ENCODE measurements at regions not wholly inside any gene's neighbourhood (a gene's known extent, or its start where the extent isn't known, plus 50 kb on each side); places are given as distances from the start of the nearest gene placed in this dataset.
"Not testable (repeated sequence)": the region's sequence is repeated elsewhere in the genome, so short reads cannot be mapped to it uniquely, and the experiment has no call there.

- no peak for DNase-seq
These were observed 239.8 kb upstream of the ZEB2 start for GRCh38 chr2:144759746-144760145.

DNA sequence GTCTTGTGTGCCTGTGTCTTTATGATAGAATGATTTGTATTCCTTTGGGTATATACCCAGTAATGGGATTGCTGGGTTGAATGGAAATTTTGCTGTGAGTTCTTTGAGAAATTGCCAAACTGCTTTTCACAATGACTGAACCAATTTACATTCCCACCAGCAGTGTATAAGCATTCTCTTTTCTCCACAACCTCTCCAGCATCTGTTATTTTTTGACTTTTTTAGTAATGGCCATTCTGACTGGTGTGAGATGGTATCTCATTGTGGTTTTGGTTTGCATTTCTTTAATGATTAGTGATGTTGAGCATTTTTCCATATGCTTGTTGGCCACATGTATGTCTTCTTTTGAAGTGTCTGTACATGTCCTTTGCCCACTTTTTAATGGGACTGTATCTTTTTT is 238.3 kb upstream of the ZEB2 start:
- DNase-seq, result not testable (repeated sequence)

GRCh38 chr2:144753416-144753815 is 233.5 kb upstream of the ZEB2 start:
- DNase-seq, result no peak

DNA sequence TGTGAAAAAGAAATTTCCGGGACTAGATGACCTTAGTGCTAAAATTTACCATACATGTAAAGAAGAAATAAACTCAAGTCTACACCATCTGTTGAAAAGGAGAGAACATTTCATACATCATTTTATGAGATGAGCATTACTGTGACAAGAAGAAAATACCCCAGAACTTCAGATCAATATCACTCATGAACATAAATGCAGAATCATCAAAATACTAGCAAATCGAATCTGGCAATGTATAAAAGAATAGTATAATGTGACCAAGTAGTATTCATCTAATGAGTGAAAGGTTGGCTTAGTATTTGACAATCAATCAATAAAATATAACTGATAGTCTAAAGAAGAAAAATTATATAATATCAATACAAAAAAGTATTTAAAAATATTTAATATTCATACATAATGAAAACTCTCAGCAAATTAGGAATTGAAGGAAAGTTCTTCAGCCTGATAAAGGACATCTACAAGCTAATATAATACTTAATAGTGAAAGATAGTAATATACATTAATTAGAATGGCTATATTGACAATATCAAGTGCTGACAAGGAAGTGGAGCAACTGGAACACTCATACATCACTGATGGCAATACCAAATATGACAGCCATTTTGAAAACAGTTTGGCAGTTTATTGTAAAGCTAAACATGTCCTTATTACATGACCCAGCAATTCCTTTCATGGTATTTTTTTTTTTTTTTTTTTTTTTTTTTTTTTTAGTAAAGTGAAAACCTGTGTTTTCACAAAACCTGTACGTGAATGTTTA is 231.4 kb upstream of the ZEB2 start:
- no peak for DNase-seq

DNA sequence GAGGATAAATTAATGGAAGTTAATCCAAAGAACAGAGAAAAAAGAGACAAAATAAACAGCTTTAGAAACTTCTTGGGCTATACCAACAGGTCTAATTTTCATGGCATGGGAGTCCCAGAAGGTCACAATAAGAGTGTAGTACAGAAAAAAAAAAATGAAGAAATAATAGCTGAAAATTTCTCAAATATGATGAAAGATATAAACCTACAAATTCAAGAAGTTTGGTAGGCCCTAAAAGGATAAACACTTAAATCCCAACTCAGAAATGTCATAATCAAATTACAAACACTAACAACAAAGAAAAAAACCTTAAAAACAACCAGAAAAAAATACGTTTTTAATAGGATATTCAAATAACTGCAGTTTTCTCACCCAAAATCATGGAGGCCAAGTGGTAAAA is 229.3 kb upstream of the ZEB2 start:
- DNase-seq, result no peak

DNA sequence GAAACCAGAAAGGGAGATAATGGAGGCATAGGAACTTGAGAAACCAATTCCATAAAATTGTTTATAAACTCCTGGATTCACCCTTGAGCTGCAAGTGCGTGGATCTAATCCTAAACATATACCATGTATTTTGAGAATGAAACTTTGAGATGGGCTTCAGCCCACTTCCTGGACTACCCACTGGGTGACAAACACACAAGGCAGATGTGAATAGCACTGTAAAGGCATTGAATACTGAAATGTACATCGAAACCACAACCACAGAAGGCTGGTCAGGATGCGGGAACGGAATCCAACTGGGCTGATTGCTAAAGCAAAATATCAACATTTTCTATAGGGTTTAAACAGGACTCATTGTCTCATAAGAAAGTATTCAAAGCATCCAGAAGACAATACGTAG is 228.5 kb upstream of the ZEB2 start:
- DNase-seq, result no peak

DNA sequence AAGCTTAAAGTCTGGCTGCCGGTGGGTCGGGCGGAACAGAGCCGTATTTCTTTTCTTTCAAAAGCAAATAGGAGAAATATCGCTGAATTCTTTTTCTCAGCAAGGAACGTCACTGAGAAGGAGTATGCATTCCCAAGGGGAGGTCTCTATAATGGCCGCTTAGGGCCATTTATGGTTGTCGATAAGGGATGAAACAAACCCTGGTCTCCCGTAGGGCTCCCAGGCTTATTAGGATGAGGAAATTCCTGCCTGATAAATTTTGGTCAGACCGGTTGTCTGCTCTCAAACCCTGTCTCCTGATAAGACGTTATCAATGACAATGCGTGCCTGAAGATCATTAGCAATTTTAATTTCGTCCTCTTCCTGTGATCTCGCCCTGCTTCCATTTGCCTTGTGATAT is 227.7 kb upstream of the ZEB2 start:
- DNase-seq, result no peak

GRCh38 chr2:144745424-144745823 is 225.5 kb upstream of the ZEB2 start:
- DNase-seq, result no peak

- no peak for DNase-seq
These were observed 218.8 kb upstream of the ZEB2 start for GRCh38 chr2:144738749-144739148.

DNA sequence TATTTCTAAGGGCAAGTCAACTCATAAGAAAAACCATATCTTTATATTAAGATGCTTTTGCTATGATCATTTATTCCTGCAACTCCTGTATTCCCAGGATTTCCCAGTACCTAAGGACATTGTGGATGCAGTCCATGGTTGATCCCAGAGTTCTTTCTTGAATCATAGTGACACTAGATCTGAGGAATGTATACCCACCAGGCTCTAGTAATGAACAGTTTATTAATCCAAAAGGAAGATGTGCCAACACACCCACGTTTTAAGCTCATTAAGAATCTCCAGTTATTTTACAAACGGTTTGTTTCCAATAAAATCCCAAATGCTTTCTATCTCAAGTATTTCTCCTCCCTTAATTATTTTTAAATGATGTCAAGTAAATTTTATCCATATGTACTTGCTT is 210.8 kb upstream of the ZEB2 start:
- no peak for DNase-seq

DNA sequence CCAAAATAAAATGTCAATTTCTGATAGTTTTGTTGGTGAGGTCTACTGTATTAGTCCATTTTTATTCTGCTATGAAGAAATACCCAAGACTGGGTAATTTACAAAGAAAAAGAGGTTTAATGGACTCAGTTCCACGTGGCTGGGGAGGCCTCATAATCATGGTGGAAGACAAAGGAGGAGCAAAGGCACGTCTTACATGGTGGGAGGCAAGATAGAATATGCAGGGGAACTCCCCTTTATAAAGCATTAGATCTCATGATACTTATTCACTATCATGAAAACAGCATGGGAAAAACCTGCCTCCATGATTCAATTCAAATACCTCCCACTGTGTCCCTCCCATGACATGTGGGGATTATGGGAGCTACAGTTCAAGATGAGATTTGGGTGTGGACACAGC is 204.5 kb upstream of the ZEB2 start:
- not testable (repeated sequence) for DNase-seq

- no peak for DNase-seq
These were observed 198.5 kb upstream of the ZEB2 start for GRCh38 chr2:144718376-144718775.

- DNase-seq, result no peak
These were observed 196.1 kb upstream of the ZEB2 start for GRCh38 chr2:144715992-144716391.

DNA sequence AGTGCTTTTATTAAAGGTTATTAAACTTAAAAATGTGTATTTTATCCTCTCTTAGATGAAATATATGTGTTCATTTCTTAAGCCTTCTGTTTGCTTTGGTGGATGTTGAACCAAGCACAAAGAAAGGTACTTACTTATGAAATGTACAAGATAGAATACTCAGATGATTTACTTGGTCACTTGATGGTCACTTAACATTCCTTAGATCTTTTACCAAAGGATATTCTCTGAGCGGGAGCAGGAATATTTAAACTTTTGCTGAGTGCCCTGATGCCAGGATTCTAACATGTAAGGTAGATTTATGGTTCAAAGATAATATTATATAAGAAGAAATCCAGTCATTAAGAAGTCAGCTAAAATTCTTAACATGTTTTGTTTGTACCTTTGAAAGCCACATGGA is 193.5 kb upstream of the ZEB2 start:
- DNase-seq, result no peak

- DNase-seq, result no peak
These were observed 192.6 kb upstream of the ZEB2 start for GRCh38 chr2:144712550-144712940.

- DNase-seq, result peak; percentile 71
These were observed 192.0 kb upstream of the ZEB2 start for GRCh38 chr2:144711630-144712549.

DNA sequence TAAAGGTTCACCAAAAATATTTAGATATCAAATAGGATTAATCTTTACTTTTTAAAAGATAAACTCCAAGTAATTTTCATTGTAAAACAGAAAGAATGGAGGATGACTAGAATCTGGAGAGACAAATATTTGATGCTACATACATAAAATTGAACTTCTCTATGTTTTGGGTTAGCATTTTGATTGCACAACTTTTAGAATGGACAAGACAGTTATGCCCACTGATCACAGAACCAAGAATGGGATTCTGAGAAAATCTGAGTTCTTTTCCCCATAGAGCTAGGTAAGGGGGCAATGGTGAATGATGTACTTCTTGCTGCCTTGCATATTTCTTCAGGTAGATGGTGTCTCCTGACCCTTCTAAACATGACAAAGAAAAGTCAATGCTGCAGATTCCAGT is 191.2 kb upstream of the ZEB2 start:
- DNase-seq, result no peak

DNA sequence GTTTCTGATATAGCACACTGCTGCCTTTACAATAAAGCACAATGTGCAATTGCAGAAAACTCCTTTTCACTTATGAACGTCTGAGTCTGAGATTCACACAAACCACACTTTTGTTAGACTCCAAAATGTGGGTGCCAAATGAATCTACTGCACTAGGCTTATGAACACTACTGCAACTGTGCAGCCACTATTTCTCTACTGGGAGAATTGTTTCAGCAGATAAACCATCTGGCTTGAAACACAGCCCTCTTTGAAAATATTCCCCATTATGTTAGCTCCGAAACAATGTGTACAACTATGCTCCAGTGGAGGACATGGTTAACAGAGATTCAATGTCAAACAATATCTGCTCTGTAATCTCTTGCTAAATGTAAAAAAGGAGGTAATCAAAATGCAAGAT is 188.7 kb upstream of the ZEB2 start:
- DNase-seq, result peak; percentile 54

DNA sequence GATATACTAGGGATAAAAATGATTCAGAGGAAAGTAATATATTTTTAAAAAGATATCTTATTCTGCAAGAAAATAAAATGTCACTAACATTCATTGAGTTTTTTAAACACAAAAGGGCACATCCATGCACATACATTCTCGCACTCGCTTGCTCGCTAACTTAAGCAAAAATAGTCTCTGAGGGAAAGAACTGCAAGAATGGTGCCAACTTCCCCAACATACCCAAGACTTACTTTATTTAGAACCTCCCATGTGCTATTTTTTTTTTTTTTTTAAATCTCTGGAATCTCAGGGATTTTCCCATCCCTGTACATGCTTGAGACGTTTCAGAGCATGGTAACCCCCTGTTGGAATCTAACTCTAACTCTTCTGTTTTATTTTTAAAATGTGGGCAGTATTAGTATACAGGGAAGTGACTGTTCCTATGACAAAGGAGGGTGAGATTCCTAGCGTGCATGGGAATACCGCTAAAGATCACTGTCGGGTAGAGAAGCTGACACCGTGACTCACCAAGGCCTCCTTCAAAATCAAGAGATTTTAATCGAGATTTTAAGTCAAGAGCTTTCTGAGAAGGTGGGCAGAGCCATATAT is 187.9 kb upstream of the ZEB2 start:
- DNase-seq, result no peak

DNA sequence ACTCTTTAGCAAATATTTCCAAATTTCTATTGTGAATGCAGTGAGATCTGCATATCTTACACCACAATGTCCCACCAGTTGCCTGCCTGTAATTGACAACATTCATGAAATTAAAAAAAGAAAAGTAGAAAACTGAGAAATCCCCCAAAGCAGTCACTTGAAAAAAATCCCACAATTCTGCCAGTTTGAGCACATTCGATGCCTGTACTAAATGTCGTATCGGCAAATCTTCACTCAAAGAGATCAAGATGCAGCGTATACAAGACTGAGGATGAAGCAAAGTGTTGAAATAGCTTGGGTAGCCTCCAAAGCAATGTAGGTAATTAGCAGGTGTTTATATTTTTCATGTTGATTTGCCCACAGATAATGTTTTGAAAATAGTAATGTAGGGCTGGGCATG is 186.7 kb upstream of the ZEB2 start:
- no peak for DNase-seq

DNA sequence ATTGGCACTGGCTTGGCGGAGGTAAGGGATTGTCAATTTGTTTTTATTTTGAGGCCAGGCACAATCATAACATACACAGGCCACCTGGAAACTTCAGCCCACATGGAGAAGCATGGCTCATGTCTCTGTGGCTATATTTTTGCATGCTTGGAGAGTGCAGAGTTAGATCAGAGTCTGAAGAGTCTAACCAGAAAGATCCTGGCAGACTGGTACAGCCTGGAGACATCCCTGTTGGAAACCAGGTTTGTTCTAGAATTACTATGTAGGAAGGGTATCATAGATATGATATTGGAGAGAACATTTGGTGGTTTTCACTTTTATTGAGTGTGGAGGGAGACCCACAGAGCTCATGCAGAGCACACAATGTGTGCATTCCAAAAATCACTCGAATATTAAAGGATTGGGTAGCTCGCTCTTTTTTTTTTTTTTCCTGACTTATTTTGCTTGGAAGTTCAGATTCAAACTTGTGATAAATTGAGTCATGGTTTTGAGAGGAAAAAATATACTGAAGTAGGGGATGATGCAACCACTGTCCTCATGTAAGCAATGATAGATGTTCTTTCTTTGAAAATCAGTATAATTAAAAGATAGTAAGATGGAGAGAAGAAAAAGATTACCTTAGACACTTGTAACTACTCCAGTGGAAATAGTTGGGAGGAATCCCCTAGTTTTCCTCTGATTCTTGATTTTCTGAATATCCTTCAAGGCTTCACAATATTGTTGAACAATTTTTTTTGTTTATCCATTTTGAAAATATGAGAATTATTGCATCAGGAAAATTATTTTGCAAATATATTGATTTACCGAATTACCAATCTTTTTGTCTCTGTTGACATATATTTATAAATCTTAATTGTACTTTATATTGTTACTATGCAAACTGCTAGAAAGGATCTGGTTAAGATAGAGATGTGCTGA is 185.7 kb upstream of the ZEB2 start:
- no peak for DNase-seq

DNA sequence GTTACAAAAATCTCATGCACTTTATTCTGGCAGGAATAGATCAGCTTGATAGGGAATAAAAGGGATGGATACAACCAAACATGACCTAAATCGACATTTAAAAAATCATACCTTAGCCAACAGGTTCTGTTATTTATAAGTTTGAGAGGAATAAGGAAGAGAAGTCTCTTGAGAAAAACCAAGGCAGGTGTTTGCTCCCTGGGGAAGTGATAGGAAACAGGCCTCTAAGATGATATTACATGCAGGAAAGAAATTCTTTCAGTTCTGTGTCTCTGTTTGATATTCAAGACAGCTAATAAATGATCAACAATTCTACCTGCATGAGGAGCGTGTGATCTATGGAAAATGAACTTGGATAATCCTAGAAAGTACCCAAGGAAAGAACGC is 184.8 kb upstream of the ZEB2 start:
- no peak for DNase-seq
